ENCODE measurements at regions not wholly inside any gene's neighbourhood (a gene's known extent, or its start where the extent isn't known, plus 50 kb on each side); places are given as distances from the start of the nearest gene placed in this dataset.
A peak's percentile ranks its signal among the peaks of the same experiment; 100 is the strongest.

GRCh38 chr20:40770564-40771307, 81.7 kb upstream of the MAFB start:
- DNase-seq: no peak

- DNase-seq: no peak
These were observed 82.2 kb upstream of the MAFB start for GRCh38 chr20:40771308-40771610.

GRCh38 chr20:40771848-40772511, 82.9 kb upstream of the MAFB start:
- no peak for DNase-seq

DNA sequence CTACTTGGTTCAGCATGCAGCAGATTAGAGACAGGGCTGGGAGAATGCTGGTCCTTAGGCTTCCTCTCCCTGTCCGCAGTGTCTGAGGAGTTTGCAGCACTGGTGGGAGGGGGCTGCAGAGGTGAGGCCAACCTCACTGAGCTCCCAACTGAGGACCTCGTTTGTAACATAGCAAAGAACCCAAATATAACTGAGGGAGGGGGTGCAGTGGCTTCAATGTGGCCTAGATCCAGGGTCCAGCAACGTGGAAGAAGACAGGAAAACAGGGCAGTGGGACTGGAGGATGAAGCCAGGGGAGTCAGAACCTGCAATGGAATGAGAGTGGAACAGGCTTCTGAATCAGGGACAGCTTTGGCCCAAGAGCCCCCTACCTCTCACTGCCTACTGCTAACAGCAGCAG, 84.3 kb upstream of the MAFB start:
- DNase-seq: no peak

DNA sequence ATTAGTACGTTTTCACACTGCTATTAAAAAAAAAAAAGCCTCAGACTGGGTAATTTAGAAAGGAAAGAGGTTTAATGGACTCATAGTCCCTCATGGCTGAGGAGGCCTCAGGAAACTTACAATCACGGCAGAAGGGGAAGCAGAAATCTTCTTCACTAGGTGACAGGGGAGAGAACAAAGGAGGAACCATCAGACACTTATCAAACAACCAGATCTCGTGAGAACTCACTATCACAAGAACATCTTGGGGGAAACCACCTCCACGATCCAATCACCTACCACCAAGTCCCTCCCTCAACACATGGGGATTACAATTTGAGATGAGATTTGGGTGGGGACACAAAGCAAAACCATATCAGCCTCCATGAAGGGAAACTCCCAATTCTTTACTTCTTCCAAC, 85.2 kb upstream of the MAFB start:
- DNase-seq: no peak

DNA sequence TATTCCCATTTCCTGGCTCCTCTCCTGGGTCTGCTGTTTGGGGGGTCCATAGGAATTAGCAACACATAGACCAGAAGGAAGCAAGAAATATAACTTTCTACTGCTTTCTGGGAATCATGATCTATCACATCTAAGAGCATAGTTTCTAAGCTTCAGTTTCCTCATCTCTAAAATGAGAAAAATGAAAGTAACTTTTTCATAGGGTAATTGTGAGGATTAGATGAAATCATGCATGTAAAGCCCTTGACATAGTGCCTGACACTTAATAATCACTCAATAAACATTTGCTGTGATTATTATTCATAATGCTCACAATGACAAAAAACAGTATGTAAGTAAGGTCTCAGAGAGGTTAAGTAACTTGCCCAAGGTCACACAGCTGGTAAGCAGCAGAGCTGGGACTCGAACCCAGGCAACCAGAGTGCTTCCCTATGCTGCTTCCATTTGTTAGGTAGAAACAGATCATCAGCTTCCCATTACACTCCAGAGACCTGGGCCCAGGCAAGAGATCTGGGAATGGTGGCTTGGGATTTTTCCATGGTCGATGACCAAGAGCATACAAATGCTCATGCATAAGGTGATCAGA, 86.6 kb upstream of the MAFB start:
- no peak for DNase-seq

GRCh38 chr20:40776466-40777457, 87.7 kb upstream of the MAFB start:
- peak; percentile 40 for DNase-seq

DNA sequence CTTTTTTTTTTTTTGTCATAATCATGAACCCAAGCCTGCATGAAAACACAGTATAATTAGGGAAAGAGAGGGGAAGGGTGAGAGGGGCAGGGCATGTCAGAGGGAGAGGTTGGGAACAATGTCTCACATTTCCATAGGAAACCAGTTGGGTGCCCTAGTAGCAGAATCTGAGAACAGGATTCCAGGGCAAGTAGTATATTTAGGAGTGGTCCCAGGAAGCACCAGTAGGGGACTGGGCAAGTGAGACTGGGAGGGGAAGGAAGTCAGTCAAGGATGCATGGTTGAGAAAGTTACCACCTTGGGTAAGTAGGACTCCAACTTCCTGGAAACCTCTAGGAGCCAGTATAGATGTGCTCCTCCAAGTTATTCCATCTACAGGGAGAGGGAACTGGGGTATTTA, 88.6 kb upstream of the MAFB start:
- no peak for DNase-seq

DNA sequence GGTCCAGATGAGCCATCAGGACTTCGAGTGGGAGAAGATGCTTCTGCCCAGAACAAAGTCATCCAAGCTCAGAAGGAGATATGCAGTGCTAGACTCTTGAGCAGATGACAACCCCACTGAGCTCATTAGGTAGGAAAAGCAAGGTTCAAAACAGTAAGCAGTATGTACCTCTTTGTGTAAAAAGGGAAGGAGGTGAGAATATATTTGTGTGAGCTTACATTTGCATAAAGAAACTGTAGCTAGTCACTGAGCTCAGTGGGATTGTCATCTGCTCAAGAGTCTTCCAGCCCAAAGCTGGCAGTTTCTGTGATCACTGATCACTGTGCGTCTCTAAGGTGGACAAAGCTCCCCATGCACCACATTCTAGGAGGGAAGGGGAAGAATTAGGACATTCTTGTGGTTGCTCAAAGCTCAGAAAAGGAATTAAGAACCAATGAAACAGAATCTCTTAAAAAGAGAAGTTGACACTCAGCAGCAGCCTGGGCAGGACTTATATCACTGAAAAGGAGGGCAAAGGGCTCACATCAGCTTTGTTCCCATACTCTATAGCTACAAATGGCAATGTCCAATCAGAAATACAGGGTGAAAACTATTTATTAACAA, 90.0 kb upstream of the MAFB start:
- no peak for DNase-seq

GRCh38 chr20:40781327-40782042, 92.4 kb upstream of the MAFB start:
- no peak for DNase-seq

- no peak for DNase-seq
These were observed 93.0 kb upstream of the MAFB start for GRCh38 chr20:40782043-40782368.

GRCh38 chr20:40785346-40785745, 96.3 kb upstream of the MAFB start:
- no peak for DNase-seq

DNA sequence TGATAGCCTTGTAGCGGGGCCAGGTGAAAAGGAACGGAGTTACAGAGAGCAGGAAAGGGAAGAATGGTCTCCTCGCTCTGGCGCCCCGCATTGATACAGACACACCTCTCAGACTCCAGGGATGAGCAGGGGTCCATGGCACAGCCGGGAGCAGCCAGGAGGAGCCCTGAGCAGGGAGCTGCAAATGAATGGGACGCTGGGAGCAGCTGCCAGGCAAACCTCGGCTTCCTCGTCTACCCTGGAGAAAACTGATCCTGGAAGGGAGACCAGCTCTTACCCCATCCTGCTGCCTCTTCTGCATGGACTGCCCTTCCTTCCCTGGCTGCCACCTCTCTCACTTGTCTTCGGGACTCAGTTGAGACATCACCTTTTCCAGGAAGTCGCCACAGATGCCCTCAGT, 97.3 kb upstream of the MAFB start:
- DNase-seq: no peak

DNA sequence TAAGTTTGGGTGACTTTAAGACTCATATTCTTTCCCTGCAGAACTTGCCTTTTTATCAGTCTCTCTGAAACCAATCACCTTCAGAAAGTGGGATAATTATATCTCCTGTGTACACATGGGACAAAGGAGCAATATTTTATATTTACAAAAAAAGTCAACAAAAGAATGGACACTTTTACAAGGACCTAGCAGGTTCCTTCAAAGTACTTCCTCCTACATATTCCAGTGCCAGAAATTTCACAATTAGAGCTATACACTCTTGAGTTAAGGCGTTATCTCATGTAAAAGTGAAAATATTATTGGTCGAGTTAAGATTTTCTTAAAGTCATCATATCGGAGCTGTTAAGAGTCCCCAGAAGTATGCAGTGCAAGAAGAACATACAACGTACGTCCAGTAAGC, 98.9 kb upstream of the MAFB start:
- no peak for DNase-seq

DNA sequence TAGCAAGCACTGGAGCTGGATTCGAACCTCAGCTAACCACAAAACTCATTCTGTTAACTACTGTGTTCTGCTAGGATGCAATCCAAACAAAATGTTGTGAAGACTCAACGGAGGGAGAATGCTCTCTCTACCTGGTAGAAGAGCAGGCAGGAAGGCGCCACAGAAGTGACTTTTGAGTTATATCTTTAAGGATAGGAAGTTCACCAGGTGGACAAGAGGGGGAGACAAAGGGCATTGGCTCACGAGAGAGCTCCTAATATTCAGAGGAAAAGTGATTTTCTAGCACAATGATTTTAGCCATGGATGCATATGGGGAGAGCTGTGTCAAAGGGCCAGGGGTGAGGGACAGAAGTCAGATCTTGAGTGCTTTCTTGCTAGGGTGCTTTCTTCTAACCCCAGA, 108.4 kb upstream of the MAFB start:
- DNase-seq: peak; percentile 9

- DNase-seq: no peak
These were observed 109.0 kb upstream of the MAFB start for GRCh38 chr20:40798066-40798465.

DNA sequence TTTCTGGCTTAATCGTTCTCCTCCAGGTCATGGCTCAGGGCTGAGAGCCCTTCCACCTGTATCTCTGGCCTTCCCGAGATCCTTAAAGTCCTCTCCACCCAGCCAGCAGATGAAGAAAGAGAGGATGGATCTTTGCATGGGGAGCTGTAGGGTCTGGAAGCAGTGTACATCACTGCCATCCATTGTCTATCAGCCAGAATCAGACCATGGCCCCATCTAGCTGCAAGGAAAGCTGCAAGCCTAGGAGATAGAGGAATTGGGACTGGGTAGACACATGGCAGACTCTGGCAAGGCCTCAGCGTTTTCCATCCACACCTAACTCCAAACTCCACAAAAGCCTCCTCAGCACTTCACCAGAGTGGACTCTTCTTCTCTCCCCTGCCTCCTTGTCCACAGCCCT, 113.8 kb upstream of the MAFB start:
- DNase-seq: no peak

- DNase-seq: no peak
These were observed 114.3 kb upstream of the MAFB start for GRCh38 chr20:40803381-40803780.

DNA sequence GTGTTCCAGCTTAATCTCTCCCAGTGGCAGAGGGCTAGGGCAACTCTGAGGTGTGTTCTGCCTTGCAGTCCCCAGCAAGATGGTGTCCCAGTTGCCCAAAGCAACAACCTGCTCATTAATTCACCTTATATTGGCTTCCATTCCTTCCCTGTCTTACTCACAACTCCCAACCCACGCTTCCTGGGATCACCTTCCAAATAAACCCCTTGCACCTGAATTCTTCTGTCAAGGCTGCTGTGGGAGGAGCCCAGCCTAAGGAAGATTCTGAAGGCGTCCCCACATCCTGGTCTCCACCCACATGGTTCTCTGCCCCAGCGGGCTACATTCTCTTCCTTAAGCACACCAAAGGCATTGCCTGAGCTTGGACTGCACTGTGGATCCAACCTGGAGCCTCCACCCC, 116.6 kb upstream of the MAFB start:
- no peak for DNase-seq

DNA sequence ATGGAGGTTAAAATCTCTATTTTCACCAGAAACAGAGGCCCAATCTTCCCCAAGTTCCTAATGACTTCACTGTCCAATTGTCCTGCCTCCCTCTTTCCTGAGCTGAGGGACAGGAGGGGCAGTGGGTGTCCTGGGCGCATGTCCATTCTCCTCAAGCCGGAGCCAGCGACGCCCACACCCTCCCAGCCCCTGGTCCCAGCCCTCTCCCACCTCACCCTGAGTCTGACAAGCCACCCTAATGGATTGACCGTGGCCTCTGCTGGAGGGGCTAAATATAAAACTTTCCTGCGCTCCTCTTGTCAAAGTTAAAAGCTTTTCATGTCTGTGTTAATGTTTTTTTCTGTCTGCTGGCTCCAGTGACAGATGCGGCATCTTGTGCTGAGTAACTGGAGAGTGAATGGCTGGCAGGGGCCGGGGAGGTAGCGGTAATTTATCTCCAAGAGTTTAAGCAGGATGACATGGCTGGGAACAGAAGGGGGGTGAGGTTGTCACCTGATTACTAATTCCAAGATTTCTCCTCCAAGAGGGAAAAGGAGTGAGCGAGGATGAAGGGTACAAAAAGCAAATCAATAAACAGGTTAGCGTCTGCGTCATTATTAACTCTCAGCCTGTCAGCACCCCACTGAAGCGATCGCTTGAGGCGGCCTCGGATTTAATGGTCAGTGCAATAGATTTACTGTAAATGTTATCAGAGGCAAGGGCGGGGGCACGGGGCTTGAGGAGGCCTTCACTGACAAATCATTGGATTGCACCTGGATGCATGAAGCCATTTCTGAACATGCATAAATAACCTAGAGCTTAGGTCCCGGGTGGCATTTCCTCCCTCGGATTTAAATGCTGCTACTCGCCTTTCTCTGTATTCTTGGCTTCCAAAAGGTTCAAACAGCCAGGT, 118.1 kb upstream of the MAFB start:
- peak; percentile 13 for DNase-seq

GRCh38 chr20:40807821-40808170, 118.8 kb upstream of the MAFB start:
- no peak for DNase-seq

- no peak for DNase-seq
These were observed 119.9 kb upstream of the MAFB start for GRCh38 chr20:40808936-40809335.
